K562 (cell line): ENCODE measurements at regions not wholly inside any gene's neighbourhood (a gene's known extent, or its start where the extent isn't known, plus 50 kb on each side); places are given as distances from the start of the nearest gene placed in this dataset.

Source experiments
- ATAC-seq: fragments of 200-7000 bp; cut with Tn5 transposase; 3 replicates; pipeline ENCODE4 v1.9.1; 2020; ENCODE audit warnings: moderate library complexity
- BruUV-seq: library from RNA; stranded (reverse); fragments of 400-500 nt; replicated peaks from 2 replicates; lab custom pipeline; 2021; lab: Mats Ljungman, UMichigan
- CTCF ChIA-PET: fragments of 300-600 bp; formaldehyde crosslinking; extraction: SDS; loops from one replicate; lab custom pipeline; 2021; ENCODE audit warnings: low intra/inter-chr PET ratio; lab: Yijun Ruan, JAX
- POLR2A ChIA-PET: fragments of 300-600, 350-650 bp; sonication (Branson Sonifier 250); formaldehyde crosslinking; extraction: SDS; loops from one replicate; lab custom pipeline; 2021; ENCODE audit warnings: antibody characterized with exemption, inconsistent platforms; lab: Yijun Ruan, JAX
- DNase-seq, 4 experiments: peaks; one replicate each; pipeline versions ENCODE4 v3.0.0 to v3.0.0-alpha.2; 2011 to 2018; ENCODE audit warnings: low spot score in 3 of 4, mixed read lengths in 3 of 4; ENCODE audit errors: extremely low read depth in 1 of 4
- FAIRE-seq: peaks from 2 replicates; lab custom pipeline; 2011; peaks lifted over from hg19 to GRCh38; lab: Jason Lieb, UNC
- H2AFZ ChIP-seq: 2 replicates; pipeline ENCODE4 v1.6.0; 2011; ENCODE audit warnings: low read depth, low read length, control low read depth, inconsistent platforms
- H3K27ac ChIP-seq: fragments of 200-600 bp; 3 replicates; pipeline ENCODE4 v1.8.0; 2011; ENCODE audit warnings: low read depth, mild to moderate bottlenecking, control low read depth, inconsistent platforms, low read length, moderate library complexity, mixed read lengths; ENCODE audit errors: extremely low read depth
- H3K27me3 ChIP-seq, 2 experiments: fragments of 300-600 bp in 1 of 2; 2 replicates in 1 of 2; 3 replicates in 1 of 2; pipeline versions ENCODE4 v1.6.0 to v1.8.0; 2011; ENCODE audit warnings: inconsistent platforms in 2 of 2, low read length in 2 of 2, mild to moderate bottlenecking in 1 of 2, mixed read lengths in 1 of 2, moderate library complexity in 1 of 2; ENCODE audit not compliant: control insufficient read depth in 2 of 2, insufficient read depth in 2 of 2
- H3K36me3 ChIP-seq: fragments of 300-600 bp; 3 replicates; pipeline ENCODE4 v1.8.0; 2011; ENCODE audit warnings: mild to moderate bottlenecking, low read length, inconsistent platforms; ENCODE audit not compliant: control insufficient read depth, insufficient read depth
- H3K4me1 ChIP-seq, 2 experiments: fragments of 200-600 bp in 1 of 2; replicated peaks in 1 of 2; 2 replicates in 1 of 2; 3 replicates in 1 of 2; pipeline versions ENCODE4 v1.5.1 to v1.8.0; 2011; ENCODE audit warnings: inconsistent platforms in 2 of 2, low read length in 2 of 2, mild to moderate bottlenecking in 1 of 2, mixed read lengths in 1 of 2, moderate library complexity in 1 of 2; ENCODE audit not compliant: control insufficient read depth in 2 of 2, insufficient read depth in 2 of 2
- H3K4me2 ChIP-seq: 2 replicates; pipeline ENCODE4 v1.6.1; 2011; ENCODE audit warnings: low read length, control low read depth, inconsistent platforms, mixed read lengths; ENCODE audit not compliant: insufficient read depth
- H3K4me3 ChIP-seq: fragments of 200-600 bp; sonication (generic), shearing (Covaris generic); 2 replicates; pipeline ENCODE4 v1.5.1; 2016; ENCODE audit warnings: control low read depth, inconsistent platforms
- H3K79me2 ChIP-seq: fragments of 200-600 bp; 3 replicates; pipeline ENCODE4 v1.8.0; 2011; ENCODE audit warnings: low read length, inconsistent platforms; ENCODE audit not compliant: control insufficient read depth, insufficient read depth
- H3K9ac ChIP-seq, 2 experiments: 2 replicates each; pipeline versions ENCODE4 v1.6.0 to v1.6.1; 2011; ENCODE audit warnings: low read depth in 2 of 2, low read length in 2 of 2, control low read depth in 1 of 2, inconsistent platforms in 1 of 2, mild to moderate bottlenecking in 1 of 2, mixed read lengths in 1 of 2; ENCODE audit not compliant: insufficient read depth in 1 of 2
- H3K9me1 ChIP-seq: one replicate; pipeline ENCODE4 v1.6.0; 2011; ENCODE audit warnings: inconsistent platforms, mild to moderate bottlenecking, low read length, moderate library complexity; ENCODE audit not compliant: control insufficient read depth, insufficient read depth
- H3K9me3 ChIP-seq: replicated peaks from 2 replicates; pipeline ENCODE4 v1.5.1; 2011; ENCODE audit warnings: low read depth, low read length, inconsistent platforms; ENCODE audit not compliant: control insufficient read depth, insufficient read depth
- H4K20me1 ChIP-seq: replicated peaks from 2 replicates; pipeline ENCODE4 v1.6.1; 2011; ENCODE audit warnings: low read length, inconsistent platforms, mixed read lengths; ENCODE audit not compliant: control insufficient read depth, insufficient read depth
- FOXM1 ChIP-seq, 2 experiments: fragments of 450-650 bp in 1 of 2; sonication (generic) in 1 of 2; formaldehyde crosslinking in 1 of 2; IDR thresholded peaks; 2 replicates each; pipeline versions ENCODE4 v1.6.1 to v1.9.0; 2017 to 2022; ENCODE audit warnings: low read depth in 2 of 2, mild to moderate bottlenecking in 2 of 2, missing genetic modification reagents in 1 of 2, moderate library complexity in 1 of 2
- ZNF830 ChIP-seq: fragments of 250-450 bp; sonication (Bioruptor Pico); IDR thresholded peaks from 2 replicates; pipeline ENCODE4 v1.5.0; 2021; ENCODE audit warnings: mild to moderate bottlenecking
- WGBS: fragments of 100-300 bp; shearing (Covaris generic); methylation state at CpG from one replicate; pipeline ENCODE4 v1.1.6; 2016; ENCODE audit warnings: low coverage, mixed read lengths; ENCODE audit not compliant: insufficient coverage; ENCODE audit errors: missing lambda C conversion rate; 5-methylcytosine and 5-hydroxymethylcytosine counted together
- in situ Hi-C: fragments of 300-500 bp; cut with MboI; formaldehyde crosslinking; loops from 4 replicates; pipeline ENCODE4 v1.15.0; 2018; ENCODE audit warnings: inconsistent platforms, mixed read lengths
- intact Hi-C: fragments of 100-400 bp; cut with micrococcal nuclease; formaldehyde crosslinking; loops from 2 replicates; pipeline ENCODE4 v1.14.2; 2022

DNA sequence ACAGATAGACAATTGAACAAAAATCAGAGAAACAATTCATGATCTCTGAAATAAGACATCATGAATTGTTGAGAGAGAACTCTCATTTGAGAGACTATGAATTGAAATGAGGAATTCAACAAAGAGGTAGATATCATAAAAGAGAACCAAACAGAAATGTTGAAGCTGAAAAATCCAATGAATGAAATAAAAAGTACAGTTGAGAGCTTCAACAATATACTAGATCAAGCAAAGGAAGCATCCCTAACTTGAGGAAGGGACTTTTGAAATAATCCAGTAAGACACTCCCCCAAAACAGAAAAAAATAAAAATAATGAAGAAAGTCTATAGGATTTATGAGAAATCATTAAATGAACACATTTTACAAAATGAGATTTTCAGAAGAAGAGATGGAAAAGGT is 310.0 kb upstream of the PCDH10 start:
- BruUV-seq = no TSS peak
- H3K9me3 ChIP-seq = peaks cover 4% of the 10 kb centered on the region; the same call in 1 of the 2 replicates
- H4K20me1 ChIP-seq = no peaks in the 10 kb centered on the region
- FAIRE-seq = no peak
- no peak for ATAC-seq
- no peak overlapping the region for H3K27ac ChIP-seq
- no peaks in the 10 kb centered on the region for H3K27me3 ChIP-seq
- TF ChIP-seq FOXM1 (IDR thresholded peaks at IDR 0.05; ENCODE audit: low read depth) (no peak), FOXM1 (CRISPR knock-in tag; IDR thresholded peaks at IDR 0.05; ENCODE audit: low read depth) (no peak)
- H3K79me2 ChIP-seq = no peaks in the 10 kb centered on the region
- intact Hi-C loops = no loop called here
- H3K9ac ChIP-seq = no peak overlapping the region
- H3K4me2 ChIP-seq = no peak overlapping the region
- H3K9me1 ChIP-seq = no peaks in the 10 kb centered on the region
- no peaks in the 10 kb centered on the region for H3K4me1 ChIP-seq
- peak in 1 of 4 experiments; percentile 0 for DNase-seq
- CTCF ChIA-PET = no interaction called here
- POLR2A ChIA-PET = no interaction called here
- no peak overlapping the region for H2AFZ ChIP-seq
- no peaks in the 10 kb centered on the region for H3K36me3 ChIP-seq
- in situ Hi-C loops = no loop called here
- no peak overlapping the region for H3K4me3 ChIP-seq

DNA sequence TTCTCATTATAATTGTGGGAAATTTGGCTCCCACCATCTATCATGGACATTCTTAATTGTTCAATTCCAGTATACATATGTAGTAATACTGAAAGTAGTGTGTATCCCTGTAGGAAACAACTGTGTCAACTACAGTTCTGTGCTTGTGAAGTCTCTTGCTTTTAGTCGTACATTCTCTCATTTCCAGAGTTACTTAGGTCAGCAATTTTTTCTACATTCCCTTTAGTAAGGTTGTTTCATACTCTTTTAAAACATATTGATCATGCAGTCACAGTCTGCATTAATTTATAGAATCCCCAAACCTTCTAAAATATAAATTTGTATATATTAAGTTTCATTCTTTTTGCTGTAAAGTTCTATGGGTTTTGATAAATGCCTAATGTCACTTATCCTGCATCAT is 289.2 kb upstream of the PCDH10 start:
- BruUV-seq = no TSS peak
- H3K27ac ChIP-seq = no peak overlapping the region
- H3K36me3 ChIP-seq = no peaks in the 10 kb centered on the region
- H3K4me3 ChIP-seq = no peak overlapping the region
- H2AFZ ChIP-seq = no peak overlapping the region
- no peaks in the 10 kb centered on the region for H3K27me3 ChIP-seq
- ATAC-seq = no peak
- no peaks in the 10 kb centered on the region for H3K4me1 ChIP-seq
- H3K9ac ChIP-seq = no peak overlapping the region
- in situ Hi-C loops = no loop called here
- no peak for TF ChIP-seq ZNF830 (CRISPR knock-in tag)
- TF ChIP-seq, all 486 proteins: peak for 0
- H3K4me2 ChIP-seq = no peak overlapping the region
- POLR2A ChIA-PET = no interaction called here
- H4K20me1 ChIP-seq = no peaks in the 10 kb centered on the region
- 0% methylated on average over 1 of the region's 1 CpG for WGBS
- intact Hi-C loops = no loop called here
- no peaks in the 10 kb centered on the region for H3K9me3 ChIP-seq
- no peak for DNase-seq
- CTCF ChIA-PET = no interaction called here
- no peaks in the 10 kb centered on the region for H3K79me2 ChIP-seq
- no peak for FAIRE-seq
- no peaks in the 10 kb centered on the region for H3K9me1 ChIP-seq
